Cardiac muscle cell (in vitro differentiated cells and primary cell): ENCODE measurements at regions not wholly inside any gene's neighbourhood (a gene's known extent, or its start where the extent isn't known, plus 50 kb on each side); places are given as distances from the start of the nearest gene placed in this dataset.

Experiments
- DNase-seq, 2 donors: peaks; one replicate each; pipeline versions ENCODE4 v3.0.0 to v3.0.0-alpha.2; 2010 to 2017; ENCODE audit warnings: low read depth in 1 of 2, low spot score in 1 of 2
- H3K27ac ChIP-seq: fragments of 200-600 bp; sonication (generic); 2 replicates; pipeline ENCODE4 v1.5.1; 2016
- H3K27me3 ChIP-seq: fragments of 200-600 bp; sonication (generic); 2 replicates; pipeline ENCODE4 v1.6.0; 2016; ENCODE audit warnings: control low read depth
- H3K36me3 ChIP-seq: fragments of 200-600 bp; sonication (generic); 2 replicates; pipeline ENCODE4 v1.5.1; 2016; ENCODE audit warnings: control low read depth
- H3K4me1 ChIP-seq: fragments of 200-600 bp; sonication (generic); 2 replicates; pipeline ENCODE4 v1.8.1; 2017; ENCODE audit warnings: low read depth, mild to moderate bottlenecking, mixed run types
- H3K4me3 ChIP-seq: fragments of 200-600 bp; sonication (generic); 2 replicates; pipeline ENCODE4 v1.5.1; 2016; ENCODE audit warnings: mild to moderate bottlenecking
- H3K9me3 ChIP-seq: fragments of 200-600 bp; sonication (generic); 2 replicates; pipeline ENCODE4 v1.5.1; 2017; ENCODE audit warnings: low read depth, mild to moderate bottlenecking, control low read depth
- CTCF ChIP-seq: IDR thresholded peaks from 2 replicates; pipeline ENCODE4 v1.5.1; 2012; ENCODE audit warnings: low read depth, mild to moderate bottlenecking, low read length

GRCh38 chr1:55955016-55955621, 624.2 kb downstream of the PLPP3 start:
- Histone ChIP-seq H3K4me1 (peaks cover 4% of the 10 kb centered on the region), H3K27me3 (no peaks in the 10 kb centered on the region), H3K9me3 (no peaks in the 10 kb centered on the region), H3K27ac (no peak overlapping the region), H3K4me3 (no peak overlapping the region), H3K36me3 (no peaks in the 10 kb centered on the region)
- peak in 1 of 2 donors; percentile 41 for DNase-seq
- TF ChIP-seq CTCF, result no peak

- H3K9me3 ChIP-seq, result no peaks in the 10 kb centered on the region
- no peak for TF ChIP-seq CTCF
- DNase-seq, result no peak
- no peak overlapping the region for H3K27ac ChIP-seq
- H3K4me3 ChIP-seq, result no peak overlapping the region
- H3K27me3 ChIP-seq, result no peaks in the 10 kb centered on the region
- H3K36me3 ChIP-seq, result no peaks in the 10 kb centered on the region
- H3K4me1 ChIP-seq, result peaks cover 4% of the 10 kb centered on the region
Measured at GRCh38 chr1:55951291-55951690, 628.1 kb downstream of the PLPP3 start.

GRCh38 chr1:55947446-55947845, 631.9 kb downstream of the PLPP3 start:
- Histone ChIP-seq H3K36me3 (no peaks in the 10 kb centered on the region), H3K9me3 (no peaks in the 10 kb centered on the region), H3K4me1 (no peaks in the 10 kb centered on the region), H3K27ac (no peak overlapping the region), H3K4me3 (no peak overlapping the region), H3K27me3 (no peaks in the 10 kb centered on the region)
- no peak for DNase-seq
- TF ChIP-seq CTCF, result no peak

GRCh38 chr1:55943721-55944435, 635.5 kb downstream of the PLPP3 start:
- no peaks in the 10 kb centered on the region for H3K36me3 ChIP-seq
- no peak overlapping the region for H3K4me3 ChIP-seq
- H3K27ac ChIP-seq, result no peak overlapping the region
- no peaks in the 10 kb centered on the region for H3K9me3 ChIP-seq
- H3K27me3 ChIP-seq, result no peaks in the 10 kb centered on the region
- peak in 1 of 2 donors; percentile 7 for DNase-seq
- TF ChIP-seq CTCF, result no peak
- H3K4me1 ChIP-seq, result peaks cover 1% of the 10 kb centered on the region

GRCh38 chr1:55943012-55943411, 636.4 kb downstream of the PLPP3 start:
- TF ChIP-seq CTCF, result no peak
- no peaks in the 10 kb centered on the region for H3K36me3 ChIP-seq
- no peak for DNase-seq
- H3K27me3 ChIP-seq, result no peaks in the 10 kb centered on the region
- H3K9me3 ChIP-seq, result no peaks in the 10 kb centered on the region
- no peak overlapping the region for H3K4me3 ChIP-seq
- H3K27ac ChIP-seq, result no peak overlapping the region
- peaks cover 10% of the 10 kb centered on the region for H3K4me1 ChIP-seq
